ENCODE measurements at regions not wholly inside any gene's neighbourhood (a gene's known extent, or its start where the extent isn't known, plus 50 kb on each side); places are given as distances from the start of the nearest gene placed in this dataset.

GRCh38 chr7:18290865-18291264 is 204.7 kb upstream of the HDAC9 start:
- POLR2A ChIA-PET (ENCODE audit: unreplicated experiment), result no interaction called here
- intact Hi-C loops (cut with micrococcal nuclease), result no loop called here

GRCh38 chr7:18292584-18292983 is 203.0 kb upstream of the HDAC9 start:
- Histone ChIP-seq H3K9ac (ENCODE audit: low read length) (no peak overlapping the region), H3K79me2 (ENCODE audit: low read length) (no peaks in the 10 kb centered on the region), H3K27me3 (ENCODE audit: low read length) (no peaks in the 10 kb centered on the region), H3K4me1 (ENCODE audit: insufficient read depth, low read length) (0 out of 2 replicates have a peak, but pooled peaks cover 10% of the 10 kb centered on the region), H2AFZ (ENCODE audit: low read length) (peak overlapping the region; percentile 59), H3K9me2 (replicated peaks; ENCODE audit: low read length) (no peaks in the 10 kb centered on the region), H3K4me3 (ENCODE audit: low read length) (no peak overlapping the region), H3K9me3 (ENCODE audit: low read length) (no peaks in the 10 kb centered on the region), H4K20me1 (ENCODE audit: low read length) (no peaks in the 10 kb centered on the region), H3K4me2 (ENCODE audit: low read length) (0 out of 2 replicates have a peak overlapping the region, but pooled peaks have one; percentile 36), H3K27ac (ENCODE audit: low read length) (no peak overlapping the region), H3F3A (ENCODE audit: low read length, unreplicated experiment) (no peaks in the 10 kb centered on the region), H3K36me3 (ENCODE audit: low read depth, low read length) (no peaks in the 10 kb centered on the region)
- intact Hi-C loops (cut with micrococcal nuclease), result no loop called here
- ATAC-seq (no peak), DNase-seq (no peak)
- POLR2A ChIA-PET (ENCODE audit: unreplicated experiment), result no interaction called here
- BruUV-seq (replicated peaks), result no TSS peak
- TF ChIP-seq EZH2 (IDR thresholded peaks at IDR 0.05; ENCODE audit: low read length, unreplicated experiment) (no peak), EZH2phosphoT487 (IDR thresholded peaks at IDR 0.05; ENCODE audit: borderline replicate concordance, low read length) (no peak), CTCF (conservative IDR thresholded peaks at IDR 0.05; ENCODE audit: low read depth, low read length) (no peak)
- CTCF ChIA-PET, result no interaction called here

More at GRCh38 chr7:18290865-18291264, 204.7 kb upstream of the HDAC9 start:
- H3K9ac ChIP-seq (ENCODE audit: low read length), result no peak overlapping the region
- ATAC-seq (peak; percentile 7; the same call in 1 of the 2 replicates), DNase-seq (no peak)
- H3K4me1 ChIP-seq (ENCODE audit: insufficient read depth, low read length), result peaks cover 15% of the 10 kb centered on the region; the same call in 1 of the 2 replicates
- H3K27me3 ChIP-seq (ENCODE audit: low read length), result no peaks in the 10 kb centered on the region
- no peak overlapping the region for H2AFZ ChIP-seq (ENCODE audit: low read length)
- no peaks in the 10 kb centered on the region for H4K20me1 ChIP-seq (ENCODE audit: low read length)
- no peaks in the 10 kb centered on the region for H3K79me2 ChIP-seq (ENCODE audit: low read length)
- BruUV-seq (replicated peaks), result no TSS peak
- H3K9me2 ChIP-seq (replicated peaks; ENCODE audit: low read length), result no peaks in the 10 kb centered on the region
- no peaks in the 10 kb centered on the region for H3K9me3 ChIP-seq (ENCODE audit: low read length)
- H3K27ac ChIP-seq (ENCODE audit: low read length), result no peak overlapping the region
- H3K4me3 ChIP-seq (ENCODE audit: low read length), result no peak overlapping the region
- CTCF ChIA-PET, result no interaction called here
- H3F3A ChIP-seq (ENCODE audit: low read length, unreplicated experiment), result no peaks in the 10 kb centered on the region
- H3K36me3 ChIP-seq (ENCODE audit: low read depth, low read length), result no peaks in the 10 kb centered on the region
- no peak overlapping the region for H3K4me2 ChIP-seq (ENCODE audit: low read length)
- TF ChIP-seq EZH2 (IDR thresholded peaks at IDR 0.05; ENCODE audit: low read length, unreplicated experiment) (no peak), CTCF (conservative IDR thresholded peaks at IDR 0.05; ENCODE audit: low read depth, low read length) (no peak), EZH2phosphoT487 (IDR thresholded peaks at IDR 0.05; ENCODE audit: borderline replicate concordance, low read length) (no peak)

GRCh38 chr7:18293759-18294158 is 201.8 kb upstream of the HDAC9 start:
- 0 out of 2 replicates have a peak, but pooled peaks cover 10% of the 10 kb centered on the region for H3K4me1 ChIP-seq (ENCODE audit: insufficient read depth, low read length)
- no peaks in the 10 kb centered on the region for H3K9me2 ChIP-seq (replicated peaks; ENCODE audit: low read length)
- DNase-seq, result no peak
- no TSS peak for BruUV-seq (replicated peaks)
- no peaks in the 10 kb centered on the region for H3K27me3 ChIP-seq (ENCODE audit: low read length)
- no peak overlapping the region for H3K9ac ChIP-seq (ENCODE audit: low read length)
- H3F3A ChIP-seq (ENCODE audit: low read length, unreplicated experiment), result no peaks in the 10 kb centered on the region
- no peaks in the 10 kb centered on the region for H3K36me3 ChIP-seq (ENCODE audit: low read depth, low read length)
- H3K9me3 ChIP-seq (ENCODE audit: low read length), result no peaks in the 10 kb centered on the region
- H3K79me2 ChIP-seq (ENCODE audit: low read length), result no peaks in the 10 kb centered on the region
- H4K20me1 ChIP-seq (ENCODE audit: low read length), result no peaks in the 10 kb centered on the region
- intact Hi-C loops (cut with micrococcal nuclease), result loop anchor here (2.0 kb wide), 1 partner anchor 115 kb away; no protein-coding TSS in a partner anchor
- CTCF ChIA-PET, result no interaction called here
- H3K4me3 ChIP-seq (ENCODE audit: low read length), result no peak overlapping the region
- no peak for TF ChIP-seq CTCF (conservative IDR thresholded peaks at IDR 0.05; ENCODE audit: low read depth, low read length)
- no peak for TF ChIP-seq EZH2phosphoT487 (IDR thresholded peaks at IDR 0.05; ENCODE audit: borderline replicate concordance, low read length)
- TF ChIP-seq EZH2 (IDR thresholded peaks at IDR 0.05; ENCODE audit: low read length, unreplicated experiment), result no peak
- H3K27ac ChIP-seq (ENCODE audit: low read length), result no peak overlapping the region
- no peak overlapping the region for H2AFZ ChIP-seq (ENCODE audit: low read length)
- no peak overlapping the region for H3K4me2 ChIP-seq (ENCODE audit: low read length)
- POLR2A ChIA-PET (ENCODE audit: unreplicated experiment), result no interaction called here
- ATAC-seq, result no peak
